Trophoblast cell (in vitro differentiated cells and primary cell): ENCODE measurements at regions not wholly inside any gene's neighbourhood (a gene's known extent, or its start where the extent isn't known, plus 50 kb on each side); places are given as distances from the start of the nearest gene placed in this dataset.

Source experiments
- DNase-seq, 2 donors: peaks; one replicate each; pipeline ENCODE4 v3.0.0-alpha.2; 2016
- H2AFZ ChIP-seq: 2 replicates; pipeline ENCODE4 v1.6.1; 2013; ENCODE audit warnings: low read length, moderate library complexity, mild to moderate bottlenecking; ENCODE audit not compliant: insufficient read depth, poor library complexity
- H2AK5ac ChIP-seq: 2 replicates; pipeline ENCODE4 v1.6.1; 2013; ENCODE audit warnings: mild to moderate bottlenecking, low read length
- H2BK120ac ChIP-seq: 2 replicates; pipeline ENCODE4 v1.6.1; 2013; ENCODE audit warnings: low read length, mild to moderate bottlenecking, moderate library complexity; ENCODE audit not compliant: insufficient read depth, poor library complexity
- H2BK12ac ChIP-seq: 2 replicates; pipeline ENCODE4 v1.6.1; 2013; ENCODE audit warnings: mild to moderate bottlenecking, low read length, moderate library complexity
- H2BK5ac ChIP-seq: 2 replicates; pipeline ENCODE4 v1.6.1; 2013; ENCODE audit warnings: low read length, low read depth, moderate library complexity, mild to moderate bottlenecking; ENCODE audit not compliant: poor library complexity
- H3K14ac ChIP-seq: 2 replicates; pipeline ENCODE4 v1.6.1; 2013; ENCODE audit warnings: mild to moderate bottlenecking, low read length
- H3K18ac ChIP-seq: 2 replicates; pipeline ENCODE4 v1.6.1; 2013; ENCODE audit warnings: mild to moderate bottlenecking, low read length
- H3K23ac ChIP-seq: 2 replicates; pipeline ENCODE4 v1.6.1; 2013; ENCODE audit warnings: low read length
- H3K27ac ChIP-seq: 2 replicates; pipeline ENCODE4 v1.5.1; 2013; ENCODE audit warnings: low read depth, mild to moderate bottlenecking, inconsistent platforms, low read length, moderate library complexity
- H3K27me3 ChIP-seq: 2 replicates; pipeline ENCODE4 v1.6.1; 2013; ENCODE audit warnings: inconsistent platforms, mild to moderate bottlenecking, low read length, moderate library complexity; ENCODE audit not compliant: insufficient read depth
- H3K36me3 ChIP-seq, 2 experiments: 1 replicate in 1 of 2; 2 replicates in 1 of 2; pipeline ENCODE4 v1.6.1; 2013; ENCODE audit warnings: low read length in 2 of 2, mild to moderate bottlenecking in 2 of 2, moderate library complexity in 1 of 2; ENCODE audit not compliant: insufficient read depth in 2 of 2, control insufficient read depth in 1 of 2
- H3K4ac ChIP-seq: 2 replicates; pipeline ENCODE4 v1.6.1; 2013; ENCODE audit warnings: low read depth, mild to moderate bottlenecking, low read length, moderate library complexity
- H3K4me1 ChIP-seq, 2 experiments: 1 replicate in 1 of 2; 2 replicates in 1 of 2; pipeline ENCODE4 v1.6.1; 2013; ENCODE audit warnings: low read length in 2 of 2, mild to moderate bottlenecking in 2 of 2, moderate library complexity in 1 of 2; ENCODE audit not compliant: insufficient read depth in 2 of 2, control insufficient read depth in 1 of 2
- H3K4me2 ChIP-seq: 2 replicates; pipeline ENCODE4 v1.6.1; 2013; ENCODE audit warnings: inconsistent platforms, mild to moderate bottlenecking, low read length, moderate library complexity
- H3K4me3 ChIP-seq: 2 replicates; pipeline ENCODE4 v1.5.1; 2013; ENCODE audit warnings: mild to moderate bottlenecking, low read depth, low read length, inconsistent platforms
- H3K79me1 ChIP-seq: one replicate; pipeline ENCODE4 v1.6.1; 2013; ENCODE audit warnings: low read length
- H3K79me2 ChIP-seq: 2 replicates; pipeline ENCODE4 v1.6.1; 2013; ENCODE audit warnings: low read length, mild to moderate bottlenecking; ENCODE audit not compliant: control insufficient read depth, insufficient read depth, poor library complexity
- H3K9ac ChIP-seq: 2 replicates; pipeline ENCODE4 v1.6.1; 2013; ENCODE audit warnings: mild to moderate bottlenecking, low read length
- H3K9me3 ChIP-seq: 2 replicates; pipeline ENCODE4 v1.6.1; 2013; ENCODE audit warnings: low read depth, mild to moderate bottlenecking, control low read depth, inconsistent platforms, low read length; ENCODE audit not compliant: insufficient read depth
- H4K12ac ChIP-seq: 2 replicates; pipeline ENCODE4 v1.6.1; 2013; ENCODE audit warnings: low read depth, mild to moderate bottlenecking, low read length, moderate library complexity
- H4K8ac ChIP-seq: 2 replicates; pipeline ENCODE4 v1.6.1; 2013; ENCODE audit warnings: low read depth, mild to moderate bottlenecking, low read length, moderate library complexity
- H4K91ac ChIP-seq: one replicate; pipeline ENCODE4 v1.6.1; 2013; ENCODE audit warnings: low read depth, mild to moderate bottlenecking, low read length, moderate library complexity
- WGBS: extraction: QIAGEN DNeasy Blood & Tissue Kit; methylation state at CpG from one replicate; pipeline ENCODE4 v1.1.7; 2013; ENCODE audit warnings: missing lambda C conversion rate; ENCODE audit not compliant: insufficient read length, insufficient coverage; ENCODE audit errors: extremely low coverage; 5-methylcytosine and 5-hydroxymethylcytosine counted together

DNA sequence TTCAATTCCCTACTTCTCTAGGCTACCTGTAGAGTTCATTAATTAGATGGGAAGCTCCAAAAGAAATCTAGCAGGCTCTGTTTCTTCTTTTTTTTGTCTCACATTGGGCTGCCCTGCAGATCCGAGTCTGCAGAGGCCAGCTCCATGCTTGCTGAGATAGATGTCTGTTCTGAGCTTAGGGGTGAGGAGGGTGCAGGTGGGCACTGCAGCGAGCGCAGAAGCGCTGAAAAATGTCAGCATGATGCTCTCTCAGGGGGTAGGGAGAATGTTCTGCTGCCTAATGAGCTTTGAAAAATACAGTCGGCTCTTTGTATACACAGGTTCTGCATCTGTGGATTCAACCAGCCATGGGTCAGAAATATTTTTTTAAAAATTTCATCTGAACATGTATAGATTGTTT lies 56.8 kb upstream of the KCNA3 start:
- H3K9ac ChIP-seq = no peak overlapping the region
- no peak overlapping the region for H3K4me2 ChIP-seq
- no peaks in the 10 kb centered on the region for H3K36me3 ChIP-seq
- no peak overlapping the region for H3K14ac ChIP-seq
- no peak for DNase-seq
- H3K4ac ChIP-seq = no peak overlapping the region
- H2BK120ac ChIP-seq = no peak overlapping the region
- no peak overlapping the region for H3K18ac ChIP-seq
- no peak overlapping the region for H2BK12ac ChIP-seq
- no peaks in the 10 kb centered on the region for H3K27me3 ChIP-seq
- H2AK5ac ChIP-seq = no peak overlapping the region
- no peak overlapping the region for H3K23ac ChIP-seq
- H4K12ac ChIP-seq = no peak overlapping the region
- H3K4me1 ChIP-seq = no peaks in the 10 kb centered on the region
- no peak overlapping the region for H2AFZ ChIP-seq
- no peaks in the 10 kb centered on the region for H3K79me1 ChIP-seq
- H4K91ac ChIP-seq = no peak overlapping the region
- no peak overlapping the region for H3K27ac ChIP-seq
- H3K79me2 ChIP-seq = no peaks in the 10 kb centered on the region
- H3K4me3 ChIP-seq = no peak overlapping the region
- H4K8ac ChIP-seq = no peak overlapping the region
- no peak overlapping the region for H2BK5ac ChIP-seq
- peaks cover 3% of the 10 kb centered on the region for H3K9me3 ChIP-seq
- no CpG with 5 or more reads among the region's 5 CpGs for WGBS

DNA sequence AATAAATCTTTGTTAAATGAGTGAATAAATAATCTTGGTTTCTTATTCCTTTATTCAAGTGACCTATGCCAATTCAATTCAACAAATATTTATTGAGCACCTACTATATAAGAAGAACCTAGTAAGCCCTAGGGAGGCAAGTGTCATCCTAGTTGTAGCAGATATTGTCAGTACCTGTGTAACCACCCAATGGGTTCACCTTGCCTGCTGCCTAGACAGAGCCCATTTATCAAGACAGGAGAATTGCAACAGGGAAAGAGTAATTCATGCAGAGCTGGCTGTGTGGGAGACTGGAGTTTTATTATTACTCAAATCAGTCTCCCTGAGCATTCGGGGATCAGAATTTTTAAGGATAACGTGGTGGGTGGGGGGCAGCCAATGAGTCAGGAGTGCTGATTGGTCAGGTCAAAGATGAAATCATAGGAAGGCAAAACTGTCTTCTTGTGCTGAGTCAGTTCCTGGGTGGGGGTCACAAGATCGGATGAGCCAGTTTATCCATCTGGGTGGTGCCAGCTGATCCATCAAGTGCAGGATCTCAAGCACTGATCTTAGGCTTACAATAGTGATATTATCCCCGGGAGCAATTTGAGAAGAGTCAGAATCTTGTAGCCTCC lies 53.8 kb upstream of the KCNA3 start:
- H4K8ac ChIP-seq = no peak overlapping the region
- no peak overlapping the region for H2AK5ac ChIP-seq

DNA sequence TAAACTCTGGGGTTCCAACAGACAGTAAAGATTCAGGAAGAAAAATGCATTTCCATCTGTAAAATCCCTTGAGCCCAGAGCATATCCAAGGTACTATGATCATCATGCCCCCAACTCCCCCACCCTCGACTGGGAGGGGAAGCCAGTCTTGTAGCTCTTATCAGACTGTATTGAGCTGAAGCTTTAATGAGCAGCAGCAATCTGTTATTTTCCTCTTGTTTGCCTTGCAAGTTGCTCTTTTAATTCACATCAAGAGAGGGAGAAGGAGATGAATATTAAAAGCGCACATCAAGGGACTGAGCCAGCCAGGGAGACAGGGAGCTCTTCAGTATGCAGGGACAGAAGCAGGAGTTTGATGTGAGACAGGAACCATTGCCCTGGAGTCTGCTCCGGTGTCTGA lies 52.5 kb upstream of the KCNA3 start:
- H3K79me1 ChIP-seq = no peaks in the 10 kb centered on the region
- WGBS = no CpG with 5 or more reads among the region's 3 CpGs
- no peaks in the 10 kb centered on the region for H3K36me3 ChIP-seq
- H2BK12ac ChIP-seq = no peak overlapping the region
- H3K27ac ChIP-seq = no peak overlapping the region
- H3K4me2 ChIP-seq = no peak overlapping the region
- H2BK120ac ChIP-seq = no peak overlapping the region
- H3K4ac ChIP-seq = no peak overlapping the region
- no peak overlapping the region for H4K8ac ChIP-seq
- no peak overlapping the region for H2AFZ ChIP-seq
- no peaks in the 10 kb centered on the region for H3K4me1 ChIP-seq
- no peaks in the 10 kb centered on the region for H3K27me3 ChIP-seq
- H3K79me2 ChIP-seq = no peaks in the 10 kb centered on the region
- H2AK5ac ChIP-seq = no peak overlapping the region
- no peak overlapping the region for H4K12ac ChIP-seq
- no peak for DNase-seq
- no peak overlapping the region for H3K14ac ChIP-seq
- no peak overlapping the region for H4K91ac ChIP-seq
- H3K9me3 ChIP-seq = peaks cover 3% of the 10 kb centered on the region
- H3K23ac ChIP-seq = no peak overlapping the region
- H2BK5ac ChIP-seq = no peak overlapping the region
- no peak overlapping the region for H3K4me3 ChIP-seq
- no peak overlapping the region for H3K9ac ChIP-seq
- H3K18ac ChIP-seq = no peak overlapping the region

More for the DNA sequence above, 53.8 kb upstream of the KCNA3 start:
- Histone ChIP-seq H2BK5ac (no peak overlapping the region), H3K4me2 (no peak overlapping the region), H3K23ac (no peak overlapping the region), H4K12ac (no peak overlapping the region), H3K27ac (no peak overlapping the region), H2BK120ac (no peak overlapping the region), H3K4ac (no peak overlapping the region), H4K91ac (no peak overlapping the region), H3K4me1 (no peaks in the 10 kb centered on the region), H3K27me3 (no peaks in the 10 kb centered on the region), H3K14ac (no peak overlapping the region), H3K18ac (no peak overlapping the region), H3K79me2 (no peaks in the 10 kb centered on the region), H2AFZ (no peak overlapping the region), H3K9me3 (peaks cover 3% of the 10 kb centered on the region), H3K79me1 (no peaks in the 10 kb centered on the region), H3K36me3 (no peaks in the 10 kb centered on the region), H3K4me3 (no peak overlapping the region), H2BK12ac (no peak overlapping the region), H3K9ac (no peak overlapping the region)
- DNase-seq = no peak
- WGBS = no CpG with 5 or more reads among the region's 4 CpGs

DNA sequence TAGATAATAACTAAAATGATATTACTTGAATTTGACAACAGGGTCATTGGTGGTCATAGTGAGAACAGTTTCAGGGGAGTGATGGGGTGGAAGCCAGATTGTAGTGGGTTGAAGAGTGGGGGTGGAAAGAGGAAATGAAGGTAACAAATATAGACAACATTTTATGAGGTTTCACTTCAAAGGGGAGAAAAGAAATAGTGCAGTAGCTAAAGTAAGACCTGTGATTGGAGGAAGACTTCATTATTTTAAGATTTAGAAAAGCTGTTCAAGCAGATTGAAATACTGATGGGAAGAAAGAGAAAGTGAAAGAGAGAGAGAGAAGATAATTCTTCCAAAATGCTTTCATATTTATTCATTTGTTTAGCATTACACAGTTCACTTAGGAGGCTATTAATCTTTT lies 52.0 kb upstream of the KCNA3 start:
- no peak overlapping the region for H3K14ac ChIP-seq
- H2BK12ac ChIP-seq = no peak overlapping the region
- no peaks in the 10 kb centered on the region for H3K79me1 ChIP-seq

More for the DNA sequence above, 52.0 kb upstream of the KCNA3 start:
- Histone ChIP-seq H3K4me3 (no peak overlapping the region), H3K4ac (no peak overlapping the region), H3K27ac (no peak overlapping the region), H3K9me3 (peaks cover 5% of the 10 kb centered on the region), H2AFZ (no peak overlapping the region), H3K36me3 (no peaks in the 10 kb centered on the region), H3K27me3 (no peaks in the 10 kb centered on the region), H3K23ac (no peak overlapping the region), H4K12ac (no peak overlapping the region), H2BK5ac (no peak overlapping the region), H4K8ac (no peak overlapping the region), H3K4me1 (no peaks in the 10 kb centered on the region), H3K4me2 (no peak overlapping the region), H2AK5ac (no peak overlapping the region), H3K18ac (no peak overlapping the region), H2BK120ac (no peak overlapping the region), H4K91ac (no peak overlapping the region), H3K9ac (no peak overlapping the region), H3K79me2 (no peaks in the 10 kb centered on the region)
- DNase-seq = no peak
